ENCODE measurements at regions not wholly inside any gene's neighbourhood (a gene's known extent, or its start where the extent isn't known, plus 50 kb on each side); places are given as distances from the start of the nearest gene placed in this dataset.
"Not testable (repeated sequence)": the region's sequence is repeated elsewhere in the genome, so short reads cannot be mapped to it uniquely, and the experiment has no call there.

DNA sequence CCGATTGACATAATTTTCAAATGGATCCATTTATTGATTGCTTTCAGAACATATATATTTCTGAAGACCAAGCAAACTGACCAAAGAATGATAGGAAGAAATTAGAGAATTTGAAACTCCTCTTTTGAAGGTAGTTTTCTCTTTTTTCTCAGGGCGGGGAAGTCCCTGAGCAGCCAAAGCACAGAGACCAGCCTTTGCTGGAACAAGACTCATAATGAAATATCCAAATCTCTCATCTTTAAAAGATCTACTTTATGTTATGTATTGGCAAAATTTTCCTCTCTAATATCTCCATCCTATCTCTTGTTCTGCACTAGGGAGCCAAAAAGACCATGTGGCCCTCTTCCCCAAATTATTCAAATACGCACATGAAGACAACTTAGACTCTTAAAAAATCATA, 379.0 kb upstream of the TCF4 start:
- no peak for DNase-seq (ENCODE audit: low read depth)
- Histone ChIP-seq H3K36me3 (ENCODE audit: control insufficient read depth, insufficient read depth, low read length, severe bottlenecking) (no peaks in the 10 kb centered on the region), H3K27me3 (replicated peaks; ENCODE audit: control insufficient read depth, insufficient read depth, low read length) (no peaks in the 10 kb centered on the region), H3K4me3 (ENCODE audit: low read length) (no peak overlapping the region), H3K9ac (ENCODE audit: low read length) (no peak overlapping the region), H3K4me1 (ENCODE audit: control insufficient read depth, insufficient read depth, low read length) (no peaks in the 10 kb centered on the region), H3K9me3 (ENCODE audit: control insufficient read depth, low read length) (no peaks in the 10 kb centered on the region)

DNA sequence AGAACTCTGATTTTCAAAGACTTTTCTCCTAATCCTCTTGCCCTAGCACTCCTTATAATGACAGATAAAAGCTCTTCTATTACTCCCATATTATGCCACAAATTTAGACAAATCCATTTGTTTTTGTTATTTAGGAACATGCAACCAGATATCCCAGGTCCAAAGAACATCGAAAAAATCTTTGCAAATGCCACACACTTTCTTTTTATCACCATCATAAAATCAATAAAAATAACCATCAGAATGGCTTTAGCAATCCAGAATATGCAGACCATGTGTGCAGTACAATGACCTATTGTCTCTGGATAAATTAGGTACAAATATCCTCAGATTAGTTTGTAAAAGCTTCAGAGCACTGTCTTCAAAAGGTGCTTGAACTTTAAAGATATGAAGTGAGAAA, 376.2 kb upstream of the TCF4 start:
- Histone ChIP-seq H3K36me3 (ENCODE audit: control insufficient read depth, insufficient read depth, low read length, severe bottlenecking) (no peaks in the 10 kb centered on the region), H3K27me3 (replicated peaks; ENCODE audit: control insufficient read depth, insufficient read depth, low read length) (no peaks in the 10 kb centered on the region), H3K4me1 (ENCODE audit: control insufficient read depth, insufficient read depth, low read length) (no peaks in the 10 kb centered on the region), H3K4me3 (ENCODE audit: low read length) (no peak overlapping the region), H3K9ac (ENCODE audit: low read length) (no peak overlapping the region), H3K9me3 (ENCODE audit: control insufficient read depth, low read length) (no peaks in the 10 kb centered on the region)
- no peak for DNase-seq (ENCODE audit: low read depth)

DNA sequence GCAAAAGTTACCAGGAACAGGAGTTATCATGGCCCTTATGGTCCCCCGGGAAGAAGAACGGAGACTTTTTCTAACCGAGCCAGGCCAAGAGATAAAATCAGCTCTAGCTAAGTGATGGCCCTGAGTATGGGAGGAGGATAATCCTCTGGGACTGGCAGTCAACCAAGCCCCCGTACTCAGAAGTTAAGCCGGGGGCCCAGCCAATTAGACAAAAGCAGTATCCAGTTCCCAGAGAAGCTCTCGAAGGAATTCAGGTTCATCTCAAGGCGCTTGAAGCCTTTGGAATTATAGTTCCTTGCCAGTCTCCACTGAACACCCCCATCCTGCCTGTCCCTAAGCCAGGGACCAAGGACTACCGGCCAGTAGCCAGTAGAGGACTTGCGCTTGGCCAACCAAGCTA, 365.3 kb upstream of the TCF4 start:
- Histone ChIP-seq H3K4me3 (ENCODE audit: low read length) (no peak overlapping the region), H3K9ac (ENCODE audit: low read length) (no peak overlapping the region), H3K4me1 (ENCODE audit: control insufficient read depth, insufficient read depth, low read length) (no peaks in the 10 kb centered on the region), H3K27me3 (replicated peaks; ENCODE audit: control insufficient read depth, insufficient read depth, low read length) (no peaks in the 10 kb centered on the region), H3K36me3 (ENCODE audit: control insufficient read depth, insufficient read depth, low read length, severe bottlenecking) (no peaks in the 10 kb centered on the region), H3K9me3 (ENCODE audit: control insufficient read depth, low read length) (no peaks in the 10 kb centered on the region)
- DNase-seq (ENCODE audit: low read depth), result no peak

DNA sequence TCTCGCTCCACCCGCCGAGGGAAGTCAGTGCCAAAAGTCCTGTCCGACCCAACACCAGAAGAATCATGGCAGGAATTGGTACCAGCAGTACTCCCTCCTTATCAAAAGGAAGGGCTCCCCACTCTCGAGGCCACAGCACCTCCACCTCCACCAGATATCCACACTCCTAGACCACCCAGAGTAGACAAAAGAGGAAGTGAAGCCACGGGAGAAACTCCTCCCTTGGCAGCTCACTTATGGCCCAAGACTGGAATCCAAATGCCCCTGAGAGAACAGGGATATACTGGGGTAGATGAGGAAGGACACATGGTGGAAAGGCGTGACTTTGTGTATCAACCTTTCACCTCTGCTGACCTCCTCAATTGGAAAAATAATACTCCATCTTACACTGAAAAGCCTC, 363.7 kb upstream of the TCF4 start:
- not testable (repeated sequence) for H3K4me3 ChIP-seq (ENCODE audit: low read length); H3K27me3 ChIP-seq (replicated peaks; ENCODE audit: control insufficient read depth, insufficient read depth, low read length); H3K9ac ChIP-seq (ENCODE audit: low read length); H3K36me3 ChIP-seq (ENCODE audit: control insufficient read depth, insufficient read depth, low read length, severe bottlenecking); H3K4me1 ChIP-seq (ENCODE audit: control insufficient read depth, insufficient read depth, low read length); DNase-seq (ENCODE audit: low read depth); H3K9me3 ChIP-seq (ENCODE audit: control insufficient read depth, low read length)

DNA sequence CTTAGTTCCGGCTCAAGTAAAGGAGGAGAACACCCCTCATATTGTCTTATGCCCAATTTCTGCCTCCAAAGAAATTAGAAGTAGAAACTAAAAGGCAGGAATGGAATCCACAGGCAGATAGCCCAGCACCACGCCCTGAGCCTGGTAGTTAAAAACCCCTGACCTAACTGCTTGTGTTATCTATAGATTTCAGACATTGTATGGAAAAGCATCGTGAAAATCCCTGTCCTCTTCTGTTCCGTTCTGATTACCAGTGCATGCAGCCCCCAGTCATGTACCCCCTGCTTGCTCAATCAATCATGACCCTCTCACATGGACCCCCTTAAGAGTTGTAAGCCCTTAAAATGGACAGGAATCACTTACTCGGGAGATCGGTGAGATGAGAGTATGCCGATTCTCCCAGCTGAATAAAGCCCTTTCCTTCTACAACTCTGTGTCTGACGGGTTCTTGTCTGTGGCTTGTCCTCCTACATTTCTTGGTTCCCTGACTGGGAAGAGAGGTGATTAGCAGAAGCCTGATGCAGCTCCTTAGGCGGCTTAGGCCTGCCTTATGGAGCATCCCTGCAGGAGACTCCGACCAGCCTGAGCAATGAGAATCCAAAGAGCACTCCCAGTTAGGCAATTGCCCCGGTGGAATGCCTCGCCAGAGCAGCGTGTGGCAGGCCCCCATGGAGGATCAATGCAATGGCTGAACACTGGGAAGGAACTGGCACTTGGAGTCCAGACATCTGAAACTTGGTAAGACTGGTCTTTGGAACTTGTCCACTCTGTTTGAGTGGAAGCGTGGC, 362.6 kb upstream of the TCF4 start:
- H3K27me3 ChIP-seq (replicated peaks; ENCODE audit: control insufficient read depth, insufficient read depth, low read length), result no peaks in the 10 kb centered on the region
- H3K9me3 ChIP-seq (ENCODE audit: control insufficient read depth, low read length), result no peaks in the 10 kb centered on the region
- no peak overlapping the region for H3K4me3 ChIP-seq (ENCODE audit: low read length)
- no peak overlapping the region for H3K9ac ChIP-seq (ENCODE audit: low read length)
- no peak for DNase-seq (ENCODE audit: low read depth)
- no peaks in the 10 kb centered on the region for H3K36me3 ChIP-seq (ENCODE audit: control insufficient read depth, insufficient read depth, low read length, severe bottlenecking)
- H3K4me1 ChIP-seq (ENCODE audit: control insufficient read depth, insufficient read depth, low read length), result no peaks in the 10 kb centered on the region

DNA sequence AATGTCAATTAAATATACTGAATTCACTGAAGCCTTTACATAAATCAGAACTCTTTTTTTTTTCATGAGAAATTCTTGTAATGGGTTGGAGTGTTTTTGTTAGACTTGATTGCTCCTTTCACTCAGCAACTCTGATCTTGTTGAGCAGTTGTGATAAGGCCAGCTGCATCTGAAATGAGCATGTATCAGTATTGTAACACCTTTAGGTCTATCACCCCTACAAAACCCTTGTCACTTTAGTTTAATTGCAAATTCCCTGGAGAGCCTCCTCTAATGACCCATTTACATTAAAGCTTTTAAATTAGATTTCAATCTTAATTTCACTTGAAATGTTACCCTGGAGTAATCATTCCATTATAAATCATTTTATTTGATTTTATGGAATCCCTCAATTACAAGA, 346.8 kb upstream of the TCF4 start:
- Histone ChIP-seq H3K4me3 (ENCODE audit: low read length) (no peak overlapping the region), H3K27me3 (replicated peaks; ENCODE audit: control insufficient read depth, insufficient read depth, low read length) (no peaks in the 10 kb centered on the region), H3K4me1 (ENCODE audit: control insufficient read depth, insufficient read depth, low read length) (peaks cover 4% of the 10 kb centered on the region), H3K36me3 (ENCODE audit: control insufficient read depth, insufficient read depth, low read length, severe bottlenecking) (no peaks in the 10 kb centered on the region), H3K9me3 (ENCODE audit: control insufficient read depth, low read length) (peaks cover 14% of the 10 kb centered on the region), H3K9ac (ENCODE audit: low read length) (no peak overlapping the region)
- DNase-seq (ENCODE audit: low read depth), result no peak

DNA sequence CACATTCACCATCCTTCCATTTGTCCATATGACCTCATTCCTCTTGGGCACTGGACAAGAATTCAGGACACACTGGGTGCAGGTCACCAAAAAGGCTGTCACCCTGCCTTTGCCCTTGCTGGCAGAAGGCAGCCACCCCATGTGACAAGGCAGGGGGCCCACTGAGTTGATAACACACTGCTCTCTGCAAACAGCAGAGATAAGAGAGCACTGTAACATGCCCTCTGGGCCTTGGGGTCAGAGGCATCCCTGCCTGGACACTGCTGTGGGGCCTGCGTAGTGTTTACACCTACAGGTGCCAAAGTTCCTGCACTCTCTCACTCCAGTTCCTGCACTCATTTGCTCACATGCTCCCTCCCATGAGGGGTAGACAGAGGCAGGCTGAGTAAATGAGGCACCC, 344.7 kb upstream of the TCF4 start:
- no peak for DNase-seq (ENCODE audit: low read depth)
- Histone ChIP-seq H3K9ac (ENCODE audit: low read length) (no peak overlapping the region), H3K4me3 (ENCODE audit: low read length) (no peak overlapping the region), H3K27me3 (replicated peaks; ENCODE audit: control insufficient read depth, insufficient read depth, low read length) (no peaks in the 10 kb centered on the region), H3K9me3 (ENCODE audit: control insufficient read depth, low read length) (peaks cover 14% of the 10 kb centered on the region), H3K36me3 (ENCODE audit: control insufficient read depth, insufficient read depth, low read length, severe bottlenecking) (no peaks in the 10 kb centered on the region), H3K4me1 (ENCODE audit: control insufficient read depth, insufficient read depth, low read length) (peaks cover 12% of the 10 kb centered on the region)

DNA sequence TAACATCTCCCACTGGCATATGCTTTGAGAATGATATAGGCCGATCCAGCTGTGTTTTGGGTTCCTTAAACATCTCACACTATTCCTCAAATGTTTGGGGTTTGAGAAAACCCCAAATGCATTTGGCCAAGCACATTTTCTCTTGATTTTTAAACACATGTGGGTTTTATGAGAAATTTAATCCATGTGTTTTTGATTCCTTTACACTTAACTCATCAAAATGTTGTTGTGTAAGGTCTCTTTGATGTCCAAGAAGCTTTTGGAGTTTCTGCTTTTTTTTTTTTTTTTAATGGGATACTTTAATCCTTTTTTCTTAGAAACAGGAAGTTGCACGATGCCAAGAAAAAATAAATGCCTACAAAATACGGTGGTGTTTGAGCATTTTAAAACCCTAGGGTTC, 339.8 kb upstream of the TCF4 start:
- no peaks in the 10 kb centered on the region for H3K36me3 ChIP-seq (ENCODE audit: control insufficient read depth, insufficient read depth, low read length, severe bottlenecking)
- no peaks in the 10 kb centered on the region for H3K27me3 ChIP-seq (replicated peaks; ENCODE audit: control insufficient read depth, insufficient read depth, low read length)
- DNase-seq (ENCODE audit: low read depth), result peak; percentile 82
- H3K4me3 ChIP-seq (ENCODE audit: low read length), result no peak overlapping the region
- peaks cover 15% of the 10 kb centered on the region for H3K4me1 ChIP-seq (ENCODE audit: control insufficient read depth, insufficient read depth, low read length)
- H3K9ac ChIP-seq (ENCODE audit: low read length), result no peak overlapping the region
- no peaks in the 10 kb centered on the region for H3K9me3 ChIP-seq (ENCODE audit: control insufficient read depth, low read length)

DNA sequence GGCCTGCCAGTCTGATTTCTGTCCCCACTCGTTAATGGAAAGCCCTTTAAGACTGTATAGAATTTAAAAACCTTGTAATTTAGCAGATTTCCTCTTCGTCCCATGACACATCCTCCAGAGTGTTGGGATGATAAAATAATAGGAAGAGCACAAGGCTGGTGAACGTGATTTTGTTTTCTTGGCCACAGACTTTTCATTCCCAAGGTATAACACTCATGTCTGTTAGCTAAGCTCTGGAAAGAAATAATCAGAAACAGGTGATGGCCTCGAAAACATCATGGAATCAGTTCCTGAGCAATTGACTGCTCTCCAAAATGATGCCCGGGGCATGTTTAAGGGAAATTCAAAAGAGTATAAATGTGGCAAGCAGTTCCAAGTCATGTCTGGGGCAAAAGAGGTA, 337.8 kb upstream of the TCF4 start:
- H3K9ac ChIP-seq (ENCODE audit: low read length), result no peak overlapping the region
- no peak overlapping the region for H3K4me3 ChIP-seq (ENCODE audit: low read length)
- H3K36me3 ChIP-seq (ENCODE audit: control insufficient read depth, insufficient read depth, low read length, severe bottlenecking), result no peaks in the 10 kb centered on the region
- peaks cover 13% of the 10 kb centered on the region for H3K4me1 ChIP-seq (ENCODE audit: control insufficient read depth, insufficient read depth, low read length)
- DNase-seq (ENCODE audit: low read depth), result no peak
- no peaks in the 10 kb centered on the region for H3K27me3 ChIP-seq (replicated peaks; ENCODE audit: control insufficient read depth, insufficient read depth, low read length)
- no peaks in the 10 kb centered on the region for H3K9me3 ChIP-seq (ENCODE audit: control insufficient read depth, low read length)

DNA sequence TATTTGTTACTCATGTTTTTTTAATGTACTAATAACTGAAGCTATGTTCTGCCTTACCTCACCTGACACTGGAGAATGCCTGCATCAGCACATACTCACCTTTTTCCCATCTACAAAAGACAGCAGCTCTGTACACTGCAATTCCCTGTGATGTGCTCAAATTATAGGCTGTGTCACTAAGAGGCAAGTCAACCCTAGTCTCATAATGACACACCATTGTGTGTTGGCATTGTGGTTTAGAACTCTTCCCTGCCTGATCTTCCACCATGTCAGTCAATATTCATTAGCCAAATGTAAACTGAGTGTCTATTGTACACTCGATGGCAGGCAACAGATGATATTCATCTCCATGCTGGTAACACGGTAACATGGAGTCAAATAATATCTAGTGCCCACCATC, 332.1 kb upstream of the TCF4 start:
- DNase-seq (ENCODE audit: low read depth), result no peak
- Histone ChIP-seq H3K36me3 (ENCODE audit: control insufficient read depth, insufficient read depth, low read length, severe bottlenecking) (no peaks in the 10 kb centered on the region), H3K9me3 (ENCODE audit: control insufficient read depth, low read length) (no peaks in the 10 kb centered on the region), H3K4me3 (ENCODE audit: low read length) (no peak overlapping the region), H3K27me3 (replicated peaks; ENCODE audit: control insufficient read depth, insufficient read depth, low read length) (no peaks in the 10 kb centered on the region), H3K4me1 (ENCODE audit: control insufficient read depth, insufficient read depth, low read length) (no peaks in the 10 kb centered on the region), H3K9ac (ENCODE audit: low read length) (no peak overlapping the region)

DNA sequence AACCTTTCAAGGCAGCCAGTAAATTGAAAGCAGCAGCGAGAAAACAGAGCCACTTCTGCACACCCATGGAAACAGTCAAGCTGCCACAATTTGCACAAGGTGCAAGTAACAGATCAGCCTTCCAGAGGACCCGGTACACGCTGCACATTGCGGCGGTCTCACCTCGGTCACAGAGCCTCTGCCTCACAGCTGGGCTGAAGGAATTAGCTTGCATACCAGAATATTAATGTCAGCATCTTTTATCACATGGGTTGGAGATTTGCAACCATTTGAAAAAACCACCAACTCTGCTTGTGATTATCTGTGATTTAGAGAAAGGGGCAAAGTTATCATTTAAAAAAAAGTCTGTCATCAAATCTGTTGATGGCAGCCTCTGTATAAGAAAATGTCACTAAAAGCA, 330.5 kb upstream of the TCF4 start:
- Histone ChIP-seq H3K4me1 (ENCODE audit: control insufficient read depth, insufficient read depth, low read length) (no peaks in the 10 kb centered on the region), H3K9me3 (ENCODE audit: control insufficient read depth, low read length) (no peaks in the 10 kb centered on the region), H3K27me3 (replicated peaks; ENCODE audit: control insufficient read depth, insufficient read depth, low read length) (no peaks in the 10 kb centered on the region), H3K36me3 (ENCODE audit: control insufficient read depth, insufficient read depth, low read length, severe bottlenecking) (no peaks in the 10 kb centered on the region), H3K4me3 (ENCODE audit: low read length) (peak overlapping the region; percentile 33), H3K9ac (ENCODE audit: low read length) (no peak overlapping the region)
- DNase-seq (ENCODE audit: low read depth), result peak; percentile 52

DNA sequence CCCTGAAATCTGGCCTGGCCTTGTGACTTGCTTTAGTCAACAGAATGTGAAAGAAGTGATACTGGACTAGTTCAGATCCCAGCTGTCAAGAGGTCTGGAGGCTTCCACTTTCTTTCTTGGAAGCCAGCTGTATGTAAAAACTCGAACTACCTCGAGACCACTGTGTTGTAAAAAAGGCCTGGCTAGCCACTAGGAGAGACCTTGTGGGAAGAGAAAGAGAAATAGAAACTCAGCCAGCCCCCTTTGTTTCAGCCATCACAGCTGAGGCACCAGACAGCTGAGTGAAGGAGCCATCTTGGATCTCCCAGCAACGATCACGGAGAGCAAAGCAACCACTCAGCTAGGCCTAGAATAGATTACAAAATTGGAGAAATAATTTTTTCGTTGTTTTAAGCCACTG, 324.9 kb upstream of the TCF4 start:
- Histone ChIP-seq H3K27me3 (replicated peaks; ENCODE audit: control insufficient read depth, insufficient read depth, low read length) (no peaks in the 10 kb centered on the region), H3K36me3 (ENCODE audit: control insufficient read depth, insufficient read depth, low read length, severe bottlenecking) (no peaks in the 10 kb centered on the region), H3K9ac (ENCODE audit: low read length) (no peak overlapping the region), H3K4me3 (ENCODE audit: low read length) (no peak overlapping the region), H3K4me1 (ENCODE audit: control insufficient read depth, insufficient read depth, low read length) (peaks cover 2% of the 10 kb centered on the region), H3K9me3 (ENCODE audit: control insufficient read depth, low read length) (no peaks in the 10 kb centered on the region)
- DNase-seq (ENCODE audit: low read depth), result no peak

All from adipocyte (in vitro differentiated cells).